A549 (cell line): ENCODE measurements at regions not wholly inside any gene's neighbourhood (a gene's known extent, or its start where the extent isn't known, plus 50 kb on each side); places are given as distances from the start of the nearest gene placed in this dataset.

Experiments used
- ATAC-seq, 2 experiments: fragments of 200-7000 bp in 1 of 2; fragments of >200 bp in 1 of 2; cut with Nextera tagmentation in 1 of 2; cut with Tn5 transposase in 1 of 2; 3 replicates each; pipeline versions ENCODE4 v1.8.0 to v1.9.1; 2018 to 2020; ENCODE audit warnings: mild to moderate bottlenecking in 1 of 2, moderate library complexity in 1 of 2
- CTCF ChIA-PET: fragments of 300-600 bp; sonication (Branson Sonifier 250); formaldehyde crosslinking; extraction: SDS; loops from one replicate; lab custom pipeline; 2021; ENCODE audit warnings: antibody characterized with exemption, inconsistent platforms; lab: Yijun Ruan, JAX
- POLR2A ChIA-PET: fragments of 350-600 bp; formaldehyde crosslinking; extraction: SDS; loops from one replicate; lab custom pipeline; 2021; ENCODE audit warnings: antibody characterized with exemption, inconsistent platforms; lab: Yijun Ruan, JAX
- DNase-seq, 2 experiments: peaks; one replicate each; pipeline versions ENCODE4 v3.0.0 to v3.0.0-alpha.2; 2011 to 2016; ENCODE audit warnings: low read depth in 1 of 2, low spot score in 1 of 2
- FAIRE-seq: peaks from 2 replicates; lab custom pipeline; 2011; peaks lifted over from hg19 to GRCh38; lab: Jason Lieb, UNC
- H3K27ac ChIP-seq, 2 experiments: fragments of >200 bp; sonication (Bioruptor Twin); formaldehyde crosslinking; 3 replicates each; pipeline ENCODE4 v1.5.1; 2016 to 2017
- H3K4me1 ChIP-seq: fragments of >200 bp; sonication (Bioruptor Twin); formaldehyde crosslinking; 3 replicates; pipeline ENCODE4 v1.6.1; 2016
- H3K4me2 ChIP-seq: fragments of >200 bp; sonication (Bioruptor Twin); formaldehyde crosslinking; 3 replicates; pipeline ENCODE4 v1.6.1; 2016
- H3K4me3 ChIP-seq: fragments of >200 bp; sonication (Bioruptor Twin); formaldehyde crosslinking; 3 replicates; pipeline ENCODE4 v1.5.1; 2016
- H3K9me3 ChIP-seq: fragments of >200 bp; sonication (Bioruptor Twin); formaldehyde crosslinking; 3 replicates; pipeline ENCODE4 v1.6.1; 2016
- BHLHE40 ChIP-seq: IDR thresholded peaks from 2 replicates; pipeline ENCODE4 v1.6.1; 2012; ENCODE audit warnings: low read depth, low read length, inconsistent platforms
- CBX8 ChIP-seq: fragments of 200-600 bp; sonication (generic); IDR thresholded peaks from 2 replicates; pipeline ENCODE4 v1.6.1; 2016
- CHD4 ChIP-seq: fragments of 200-600 bp; sonication (generic); IDR thresholded peaks from 2 replicates; pipeline ENCODE4 v1.6.1; 2016; ENCODE audit warnings: antibody characterized with exemption, mild to moderate bottlenecking, borderline replicate concordance
- EHF ChIP-seq: fragments of 250-450 bp; sonication (Bioruptor Pico); IDR thresholded peaks from 2 replicates; pipeline ENCODE4 v1.5.0; 2020; ENCODE audit warnings: mild to moderate bottlenecking
- EHMT2 ChIP-seq: fragments of 200-600 bp; sonication (generic); IDR thresholded peaks from 2 replicates; pipeline ENCODE4 v1.6.1; 2016; ENCODE audit warnings: antibody characterized with exemption, low read depth, mild to moderate bottlenecking, moderate library complexity
- EP300 ChIP-seq, 2 experiments: fragments of >200 bp; sonication (Bioruptor Twin); formaldehyde crosslinking; IDR thresholded peaks; 2 replicates in 1 of 2; 3 replicates in 1 of 2; pipeline ENCODE4 v1.6.1; 2016 to 2017
- ESRRA ChIP-seq: fragments of 150-350 bp; IDR thresholded peaks from 2 replicates; pipeline ENCODE4 v1.6.1; 2014; ENCODE audit warnings: mild to moderate bottlenecking, low read length, borderline replicate concordance
- FOSL2 ChIP-seq, 2 experiments: fragments of 450-650 bp in 1 of 2; fragments of >200 bp in 1 of 2; sonication (Bioruptor Twin) in 1 of 2; formaldehyde crosslinking; IDR thresholded peaks; 2 replicates each; pipeline versions ENCODE4 v1.5.0 to v1.6.1; 2016 to 2020; ENCODE audit warnings: mild to moderate bottlenecking in 1 of 2, moderate library complexity in 1 of 2
- HDAC2 ChIP-seq: fragments of 200-600 bp; sonication (generic); IDR thresholded peaks from 2 replicates; pipeline ENCODE4 v1.6.1; 2016
- HMGXB4 ChIP-seq: fragments of 250-450 bp; sonication (Bioruptor Pico); IDR thresholded peaks from 2 replicates; pipeline ENCODE4 v1.5.0; 2021; ENCODE audit warnings: mild to moderate bottlenecking, moderate library complexity, borderline replicate concordance
- HOXA7 ChIP-seq: fragments of 250-450 bp; sonication (Bioruptor Pico); IDR thresholded peaks from 2 replicates; pipeline ENCODE4 v1.5.0; 2020; ENCODE audit warnings: mild to moderate bottlenecking, moderate library complexity
- JUNB ChIP-seq: fragments of >200 bp; sonication (Bioruptor Twin); formaldehyde crosslinking; IDR thresholded peaks from 2 replicates; pipeline ENCODE4 v1.6.1; 2016
- MAFK ChIP-seq: fragments of 450-650 bp; IDR thresholded peaks from 2 replicates; pipeline ENCODE4 v1.6.1; 2014; ENCODE audit not compliant: partially characterized antibody
- MAX ChIP-seq: IDR thresholded peaks from 2 replicates; pipeline ENCODE4 v1.6.1; 2012
- MAZ ChIP-seq: fragments of 150-350 bp; IDR thresholded peaks from 2 replicates; pipeline ENCODE4 v1.6.1; 2014; ENCODE audit warnings: antibody characterized with exemption, low read depth, low read length, borderline replicate concordance
- POLR2A ChIP-seq: IDR thresholded peaks from 2 replicates; pipeline ENCODE4 v1.6.1; 2012; ENCODE audit warnings: mild to moderate bottlenecking, low read length
- RARB ChIP-seq: fragments of 250-450 bp; sonication (Bioruptor Pico); IDR thresholded peaks from 2 replicates; pipeline ENCODE4 v1.8.0; 2021; ENCODE audit warnings: mild to moderate bottlenecking, moderate library complexity
- RFX5 ChIP-seq: fragments of 450-650 bp; IDR thresholded peaks from 2 replicates; pipeline ENCODE4 v1.7.1; 2014; ENCODE audit warnings: antibody characterized with exemption, mild to moderate bottlenecking, moderate library complexity
- SMC3 ChIP-seq: fragments of >200 bp; sonication (Bioruptor Twin); formaldehyde crosslinking; IDR thresholded peaks from 3 replicates; pipeline ENCODE4 v1.6.1; 2018; ENCODE audit warnings: inconsistent platforms
- SREBF2 ChIP-seq: fragments of 450-650 bp; IDR thresholded peaks from 2 replicates; pipeline ENCODE4 v1.6.1; 2014; ENCODE audit warnings: mild to moderate bottlenecking, moderate library complexity
- TFCP2L1 ChIP-seq: fragments of 250-450 bp; sonication (Bioruptor Pico); IDR thresholded peaks from 2 replicates; pipeline ENCODE4 v1.5.0; 2021; ENCODE audit warnings: mild to moderate bottlenecking
- ZC3H11A ChIP-seq: fragments of 450-650 bp; IDR thresholded peaks from 2 replicates; pipeline ENCODE4 v1.6.1; 2014; ENCODE audit warnings: antibody characterized with exemption, mild to moderate bottlenecking
- ZFP36 ChIP-seq: fragments of 450-650 bp; IDR thresholded peaks from 2 replicates; pipeline ENCODE4 v1.6.1; 2014; ENCODE audit warnings: borderline replicate concordance; ENCODE audit not compliant: partially characterized antibody
- WGBS: methylation state at CpG from one replicate; pipeline ENCODE4 v1.1.6; 2017; ENCODE audit errors: missing lambda C conversion rate; 5-methylcytosine and 5-hydroxymethylcytosine counted together
- TF ChIP-seq, protein P1 (sequence below): fragments of 250-450 bp; sonication (Bioruptor Pico); IDR thresholded peaks from 2 replicates; pipeline ENCODE4 v1.5.0; 2020; ENCODE audit warnings: low read depth, mild to moderate bottlenecking, moderate library complexity
- TF ChIP-seq, protein P2 (sequence below): IDR thresholded peaks from 2 replicates; pipeline ENCODE4 v1.6.1; 2012; ENCODE audit warnings: low read depth, borderline replicate concordance
- TF ChIP-seq, protein P3 (sequence below): fragments of >200 bp; sonication (Bioruptor Twin); formaldehyde crosslinking; IDR thresholded peaks from 3 replicates; pipeline ENCODE4 v1.6.1; 2016
- TF ChIP-seq, protein P4 (sequence below): IDR thresholded peaks from 2 replicates; pipeline ENCODE4 v1.6.1; 2012

- H3K4me3 ChIP-seq: no peak overlapping the region
- TF ChIP-seq, protein P1, sequence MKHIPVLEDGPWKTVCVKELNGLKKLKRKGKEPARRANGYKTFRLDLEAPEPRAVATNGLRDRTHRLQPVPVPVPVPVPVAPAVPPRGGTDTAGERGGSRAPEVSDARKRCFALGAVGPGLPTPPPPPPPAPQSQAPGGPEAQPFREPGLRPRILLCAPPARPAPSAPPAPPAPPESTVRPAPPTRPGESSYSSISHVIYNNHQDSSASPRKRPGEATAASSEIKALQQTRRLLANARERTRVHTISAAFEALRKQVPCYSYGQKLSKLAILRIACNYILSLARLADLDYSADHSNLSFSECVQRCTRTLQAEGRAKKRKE: no peak
- TF ChIP-seq HDAC2 (no peak), HOXA7 (CRISPR knock-in tag) (no peak), EP300 (IDR thresholded peaks at IDR 0.05) (no peak), TFCP2L1 (CRISPR knock-in tag) (no peak), SMC3 (no peak), JUNB (no peak), FOSL2 (IDR thresholded peaks at IDR 0.05) (no peak), FOSL2 (CRISPR knock-in tag; IDR thresholded peaks at IDR 0.05) (no peak), EHMT2 (no peak), EHF (CRISPR knock-in tag) (no peak), RFX5 (no peak), SREBF2 (no peak), BHLHE40 (no peak)
- TF ChIP-seq, protein P2, sequence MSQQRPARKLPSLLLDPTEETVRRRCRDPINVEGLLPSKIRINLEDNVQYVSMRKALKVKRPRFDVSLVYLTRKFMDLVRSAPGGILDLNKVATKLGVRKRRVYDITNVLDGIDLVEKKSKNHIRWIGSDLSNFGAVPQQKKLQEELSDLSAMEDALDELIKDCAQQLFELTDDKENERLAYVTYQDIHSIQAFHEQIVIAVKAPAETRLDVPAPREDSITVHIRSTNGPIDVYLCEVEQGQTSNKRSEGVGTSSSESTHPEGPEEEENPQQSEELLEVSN: no peak
- TF ChIP-seq, protein P3, sequence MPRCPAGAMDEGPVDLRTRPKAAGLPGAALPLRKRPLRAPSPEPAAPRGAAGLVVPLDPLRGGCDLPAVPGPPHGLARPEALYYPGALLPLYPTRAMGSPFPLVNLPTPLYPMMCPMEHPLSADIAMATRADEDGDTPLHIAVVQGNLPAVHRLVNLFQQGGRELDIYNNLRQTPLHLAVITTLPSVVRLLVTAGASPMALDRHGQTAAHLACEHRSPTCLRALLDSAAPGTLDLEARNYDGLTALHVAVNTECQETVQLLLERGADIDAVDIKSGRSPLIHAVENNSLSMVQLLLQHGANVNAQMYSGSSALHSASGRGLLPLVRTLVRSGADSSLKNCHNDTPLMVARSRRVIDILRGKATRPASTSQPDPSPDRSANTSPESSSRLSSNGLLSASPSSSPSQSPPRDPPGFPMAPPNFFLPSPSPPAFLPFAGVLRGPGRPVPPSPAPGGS: no peak
- TF ChIP-seq, protein P4, sequence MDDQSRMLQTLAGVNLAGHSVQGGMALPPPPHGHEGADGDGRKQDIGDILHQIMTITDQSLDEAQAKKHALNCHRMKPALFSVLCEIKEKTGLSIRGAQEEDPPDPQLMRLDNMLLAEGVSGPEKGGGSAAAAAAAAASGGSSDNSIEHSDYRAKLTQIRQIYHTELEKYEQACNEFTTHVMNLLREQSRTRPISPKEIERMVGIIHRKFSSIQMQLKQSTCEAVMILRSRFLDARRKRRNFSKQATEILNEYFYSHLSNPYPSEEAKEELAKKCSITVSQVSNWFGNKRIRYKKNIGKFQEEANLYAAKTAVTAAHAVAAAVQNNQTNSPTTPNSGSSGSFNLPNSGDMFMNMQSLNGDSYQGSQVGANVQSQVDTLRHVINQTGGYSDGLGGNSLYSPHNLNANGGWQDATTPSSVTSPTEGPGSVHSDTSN: no peak
- FAIRE-seq: no peak
- no peak overlapping the region for H3K4me2 ChIP-seq
- no peak for ATAC-seq
- ChIA-PET CTCF (no interaction called here), POLR2A (no interaction called here)
- DNase-seq: no peak
- H3K4me1 ChIP-seq: no peaks in the 10 kb centered on the region
- 0 out of 3 replicates have a peak, but pooled peaks cover 5% of the 10 kb centered on the region for H3K9me3 ChIP-seq
- H3K27ac ChIP-seq: no peak overlapping the region
- 79% methylated on average over 3 of the region's 3 CpGs for WGBS
Observed at GRCh38 chr10:20962165-20962564, 65.1 kb upstream of the NEBL start.

GRCh38 chr10:20959242-20959641 lies 62.1 kb upstream of the NEBL start:
- no peaks in the 10 kb centered on the region for H3K9me3 ChIP-seq
- 89% methylated on average over 1 of the region's 1 CpG for WGBS
- ChIA-PET POLR2A (no interaction called here), CTCF (no interaction called here)
- DNase-seq: no peak
- no peak overlapping the region for H3K4me3 ChIP-seq
- H3K4me2 ChIP-seq: no peak overlapping the region
- TF ChIP-seq HMGXB4 (CRISPR knock-in tag) (no peak), BHLHE40 (no peak), MAZ (no peak), ESRRA (no peak), CHD4 (no peak), JUNB (no peak), ZFP36 (no peak), MAFK (no peak), CBX8 (no peak), ZC3H11A (no peak), RARB (CRISPR knock-in tag) (no peak), MAX (no peak), POLR2A (no peak), SREBF2 (no peak)
- TF ChIP-seq, protein P3: no peak
- TF ChIP-seq, protein P1: no peak
- no peak for ATAC-seq
- no peaks in the 10 kb centered on the region for H3K4me1 ChIP-seq
- no peak for FAIRE-seq
- no peak overlapping the region for H3K27ac ChIP-seq
